ENCODE measurements at regions not wholly inside any gene's neighbourhood (a gene's known extent, or its start where the extent isn't known, plus 50 kb on each side); places are given as distances from the start of the nearest gene placed in this dataset.

DNA sequence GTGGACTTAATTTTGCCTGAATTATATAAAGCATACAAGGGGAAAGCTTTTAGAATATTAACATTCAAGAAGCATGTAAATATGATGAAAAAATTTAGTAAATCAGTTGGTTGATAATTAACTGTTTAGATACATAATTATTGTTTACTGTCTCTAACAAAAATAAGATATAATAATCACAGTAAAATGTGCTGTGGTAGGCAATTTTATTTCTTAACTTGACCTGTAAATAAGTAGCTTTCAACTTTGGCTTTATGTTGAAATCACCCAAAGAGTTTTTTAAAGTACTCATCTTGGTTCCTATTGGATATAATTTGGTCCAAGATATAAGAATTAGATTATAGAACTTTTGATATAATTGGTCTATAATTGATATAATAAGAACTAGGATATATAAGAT is 1374.5 kb downstream of the NSUN3 start:
- TF ChIP-seq EZH2 (IDR thresholded peaks at IDR 0.05; ENCODE audit: borderline replicate concordance, low read length) = no peak
- TF ChIP-seq CTCF (IDR thresholded peaks at IDR 0.05; ENCODE audit: low read length) = no peak
- Histone ChIP-seq H4K20me1 (ENCODE audit: insufficient read depth, low read length) (no peaks in the 10 kb centered on the region), H3F3A (ENCODE audit: insufficient read depth, low read length) (no peaks in the 10 kb centered on the region), H3K4me2 (ENCODE audit: low read length) (no peak overlapping the region), H3K4me3 (ENCODE audit: low read depth, low read length, poor library complexity, severe bottlenecking) (no peak overlapping the region), H3K36me3 (ENCODE audit: insufficient read depth, low read length) (no peaks in the 10 kb centered on the region), H3K27me3 (ENCODE audit: insufficient read depth, low read length) (no peaks in the 10 kb centered on the region), H3K9me3 (ENCODE audit: low read length) (no peaks in the 10 kb centered on the region), H3K27ac (ENCODE audit: low read depth, low read length, poor library complexity, severe bottlenecking) (no peak overlapping the region), H3K9me2 (ENCODE audit: low read depth, low read length) (no peaks in the 10 kb centered on the region), H3K9ac (ENCODE audit: low read length) (no peak overlapping the region), H3K79me2 (ENCODE audit: insufficient read depth, low read length) (no peaks in the 10 kb centered on the region), H2AFZ (ENCODE audit: low read length) (no peak overlapping the region), H3K4me1 (ENCODE audit: insufficient read depth, low read length, severe bottlenecking) (no peaks in the 10 kb centered on the region)

DNA sequence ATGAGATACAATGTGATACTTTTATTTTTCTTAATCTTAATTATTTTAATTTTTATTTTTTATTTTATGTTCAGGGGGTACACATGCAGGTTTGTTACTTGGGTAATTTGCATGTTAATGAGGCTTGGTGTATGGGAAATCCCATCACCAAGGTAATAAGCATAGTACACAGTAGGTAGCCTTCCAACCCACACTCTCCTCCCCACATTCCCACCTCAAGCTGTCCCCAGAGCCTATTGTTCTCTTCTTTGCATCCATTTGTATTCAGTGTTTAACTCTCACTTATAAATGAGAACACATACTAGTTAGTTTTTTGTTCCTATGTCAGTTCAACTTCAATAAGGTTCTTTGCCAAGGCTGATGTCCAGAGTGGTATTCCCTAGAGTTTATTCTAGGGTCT is 1375.4 kb downstream of the NSUN3 start:
- TF ChIP-seq EZH2 (IDR thresholded peaks at IDR 0.05; ENCODE audit: borderline replicate concordance, low read length) = no peak
- TF ChIP-seq CTCF (IDR thresholded peaks at IDR 0.05; ENCODE audit: low read length) = no peak
- H3K9ac ChIP-seq (ENCODE audit: low read length) = no peak overlapping the region

DNA sequence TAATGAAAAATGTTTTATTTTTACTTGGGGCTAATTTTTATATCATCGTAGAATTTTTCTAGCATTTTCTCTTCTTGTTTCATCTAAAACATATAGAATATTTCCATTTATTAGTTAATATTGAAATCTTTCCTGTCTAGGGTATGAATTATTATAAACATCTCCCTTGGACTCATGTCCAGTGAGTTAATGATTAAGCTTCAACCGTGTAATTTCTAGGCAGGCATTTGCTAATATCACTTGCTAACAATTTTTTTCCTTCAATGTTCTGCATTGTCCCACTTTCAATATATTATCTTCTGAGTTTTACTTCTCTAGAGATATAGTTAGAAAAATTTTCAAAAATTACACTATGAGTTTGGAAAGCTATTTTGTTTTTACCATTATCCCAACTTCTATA is 1371.6 kb upstream of the EPHA6 start:
- Histone ChIP-seq H3K36me3 (ENCODE audit: insufficient read depth, low read length) (no peaks in the 10 kb centered on the region), H3K9ac (ENCODE audit: low read length) (no peak overlapping the region), H2AFZ (ENCODE audit: low read length) (no peak overlapping the region), H3K27ac (ENCODE audit: low read depth, low read length, poor library complexity, severe bottlenecking) (no peak overlapping the region), H4K20me1 (ENCODE audit: insufficient read depth, low read length) (no peaks in the 10 kb centered on the region), H3K4me1 (ENCODE audit: insufficient read depth, low read length, severe bottlenecking) (no peaks in the 10 kb centered on the region), H3K9me3 (ENCODE audit: low read length) (no peaks in the 10 kb centered on the region), H3K79me2 (ENCODE audit: insufficient read depth, low read length) (no peaks in the 10 kb centered on the region), H3F3A (ENCODE audit: insufficient read depth, low read length) (no peaks in the 10 kb centered on the region), H3K9me2 (ENCODE audit: low read depth, low read length) (no peaks in the 10 kb centered on the region), H3K27me3 (ENCODE audit: insufficient read depth, low read length) (no peaks in the 10 kb centered on the region), H3K4me2 (ENCODE audit: low read length) (no peak overlapping the region), H3K4me3 (ENCODE audit: low read depth, low read length, poor library complexity, severe bottlenecking) (no peak overlapping the region)
- TF ChIP-seq CTCF (IDR thresholded peaks at IDR 0.05; ENCODE audit: low read length) (no peak), EZH2 (IDR thresholded peaks at IDR 0.05; ENCODE audit: borderline replicate concordance, low read length) (no peak)

More for the DNA sequence above, 1375.4 kb downstream of the NSUN3 start:
- Histone ChIP-seq H2AFZ (ENCODE audit: low read length) (no peak overlapping the region), H3K27ac (ENCODE audit: low read depth, low read length, poor library complexity, severe bottlenecking) (no peak overlapping the region), H3K9me2 (ENCODE audit: low read depth, low read length) (no peaks in the 10 kb centered on the region), H3F3A (ENCODE audit: insufficient read depth, low read length) (no peaks in the 10 kb centered on the region), H3K4me2 (ENCODE audit: low read length) (no peak overlapping the region), H3K9me3 (ENCODE audit: low read length) (no peaks in the 10 kb centered on the region), H3K4me3 (ENCODE audit: low read depth, low read length, poor library complexity, severe bottlenecking) (no peak overlapping the region), H3K4me1 (ENCODE audit: insufficient read depth, low read length, severe bottlenecking) (no peaks in the 10 kb centered on the region), H3K36me3 (ENCODE audit: insufficient read depth, low read length) (no peaks in the 10 kb centered on the region), H3K79me2 (ENCODE audit: insufficient read depth, low read length) (no peaks in the 10 kb centered on the region), H4K20me1 (ENCODE audit: insufficient read depth, low read length) (no peaks in the 10 kb centered on the region), H3K27me3 (ENCODE audit: insufficient read depth, low read length) (no peaks in the 10 kb centered on the region)
